Esophagus muscularis mucosa (tissue), 4 donors: ENCODE measurements at regions not wholly inside any gene's neighbourhood (a gene's known extent, or its start where the extent isn't known, plus 50 kb on each side); places are given as distances from the start of the nearest gene placed in this dataset.

ENCODE experiments used
- EP300 ChIP-seq: sonication (generic); formaldehyde crosslinking; IDR thresholded peaks from one replicate; pipeline ENCODE4 v1.6.1; 2017; ENCODE audit warnings: antibody characterized with exemption
- POLR2A ChIP-seq: fragments of 450-650 bp; IDR thresholded peaks from one replicate; pipeline ENCODE4 v1.6.1; 2017; ENCODE audit warnings: antibody characterized with exemption, moderate library complexity, mild to moderate bottlenecking, low read depth
- POLR2AphosphoS5 ChIP-seq, 2 donors: sonication (generic); formaldehyde crosslinking; IDR thresholded peaks; one replicate each; pipeline ENCODE4 v1.6.1; 2017; ENCODE audit warnings: antibody characterized with exemption in 2 of 2
- TF ChIP-seq, protein P1 (sequence below), 3 experiments: fragments of 200-600 bp in 2 of 3; fragments of 450-650 bp in 1 of 3; sonication (generic) in 2 of 3; IDR thresholded peaks; one replicate each; pipeline ENCODE4 v1.5.1; 2017 to 2019; ENCODE audit warnings: antibody characterized with exemption in 3 of 3, mild to moderate bottlenecking in 2 of 3, moderate library complexity in 1 of 3

DNA sequence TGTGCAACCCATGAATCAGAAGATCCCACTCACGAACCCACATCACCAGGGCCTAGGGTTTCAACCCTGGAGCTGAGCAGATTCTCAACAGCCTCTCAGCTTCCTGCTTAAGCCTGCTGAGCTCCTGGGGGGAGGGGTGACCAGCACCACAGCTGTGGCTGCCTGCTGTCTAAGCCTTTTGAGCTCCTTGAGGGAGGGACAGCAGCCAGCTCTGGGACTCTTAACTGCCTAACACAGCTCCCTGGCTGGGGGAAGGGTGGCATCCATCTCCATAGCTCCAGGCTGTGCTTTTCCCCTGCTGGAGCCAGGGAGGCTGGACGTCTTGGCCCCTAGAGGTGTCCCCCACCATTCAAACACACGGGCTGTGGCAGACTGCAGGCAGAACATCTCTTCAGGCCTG lies 250.3 kb downstream of the DMAC1 start:
- TF ChIP-seq POLR2A (no peak), POLR2AphosphoS5 (IDR thresholded peaks at IDR 0.05) (no peak), EP300 (no peak)
- TF ChIP-seq, protein P1, sequence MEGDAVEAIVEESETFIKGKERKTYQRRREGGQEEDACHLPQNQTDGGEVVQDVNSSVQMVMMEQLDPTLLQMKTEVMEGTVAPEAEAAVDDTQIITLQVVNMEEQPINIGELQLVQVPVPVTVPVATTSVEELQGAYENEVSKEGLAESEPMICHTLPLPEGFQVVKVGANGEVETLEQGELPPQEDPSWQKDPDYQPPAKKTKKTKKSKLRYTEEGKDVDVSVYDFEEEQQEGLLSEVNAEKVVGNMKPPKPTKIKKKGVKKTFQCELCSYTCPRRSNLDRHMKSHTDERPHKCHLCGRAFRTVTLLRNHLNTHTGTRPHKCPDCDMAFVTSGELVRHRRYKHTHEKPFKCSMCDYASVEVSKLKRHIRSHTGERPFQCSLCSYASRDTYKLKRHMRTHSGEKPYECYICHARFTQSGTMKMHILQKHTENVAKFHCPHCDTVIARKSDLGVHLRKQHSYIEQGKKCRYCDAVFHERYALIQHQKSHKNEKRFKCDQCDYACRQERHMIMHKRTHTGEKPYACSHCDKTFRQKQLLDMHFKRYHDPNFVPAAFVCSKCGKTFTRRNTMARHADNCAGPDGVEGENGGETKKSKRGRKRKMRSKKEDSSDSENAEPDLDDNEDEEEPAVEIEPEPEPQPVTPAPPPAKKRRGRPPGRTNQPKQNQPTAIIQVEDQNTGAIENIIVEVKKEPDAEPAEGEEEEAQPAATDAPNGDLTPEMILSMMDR (IDR thresholded peaks at IDR 0.05) = no peak
